Left lobe of liver (tissue), 2 donors: ENCODE measurements at regions not wholly inside any gene's neighbourhood (a gene's known extent, or its start where the extent isn't known, plus 50 kb on each side); places are given as distances from the start of the nearest gene placed in this dataset.
"Not testable (repeated sequence)": the region's sequence is repeated elsewhere in the genome, so short reads cannot be mapped to it uniquely, and the experiment has no call there.

Experiments
- ATAC-seq: fragments of 200-7000 bp; cut with Tn5 transposase; one replicate; pipeline ENCODE4 v1.9.1; 2020; ENCODE audit warnings: mild to moderate bottlenecking, moderate library complexity
- DNase-seq: peaks from one replicate; pipeline ENCODE4 v3.0.0-alpha.2; 2020; ENCODE audit warnings: low spot score
- donor health status: DM: no; HTN: no; CAD: no; lungs with moderate emphysema.
- donor health status: DM: no; HTN: yes; CAD: no.

DNA sequence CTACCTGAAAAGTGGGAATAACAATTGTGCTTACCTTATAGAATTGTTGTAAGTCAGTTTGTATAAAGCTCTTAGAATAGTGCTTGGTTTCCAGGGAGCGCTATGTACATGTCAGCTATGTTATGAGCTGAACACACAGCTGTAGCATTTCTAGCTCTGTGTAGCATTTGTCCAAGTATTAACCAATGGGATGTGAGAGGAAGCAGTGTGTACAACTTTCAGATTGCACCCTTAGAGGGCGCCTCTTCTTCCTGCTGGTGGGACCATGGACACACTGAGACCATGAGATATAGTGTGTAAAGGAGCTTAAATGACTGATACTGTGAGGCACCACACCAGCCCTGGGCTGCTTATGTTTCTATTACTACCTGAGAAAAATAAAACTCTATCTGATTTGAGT lies 380.2 kb downstream of the LNPK start:
- ATAC-seq (no peak), DNase-seq (no peak)

DNA sequence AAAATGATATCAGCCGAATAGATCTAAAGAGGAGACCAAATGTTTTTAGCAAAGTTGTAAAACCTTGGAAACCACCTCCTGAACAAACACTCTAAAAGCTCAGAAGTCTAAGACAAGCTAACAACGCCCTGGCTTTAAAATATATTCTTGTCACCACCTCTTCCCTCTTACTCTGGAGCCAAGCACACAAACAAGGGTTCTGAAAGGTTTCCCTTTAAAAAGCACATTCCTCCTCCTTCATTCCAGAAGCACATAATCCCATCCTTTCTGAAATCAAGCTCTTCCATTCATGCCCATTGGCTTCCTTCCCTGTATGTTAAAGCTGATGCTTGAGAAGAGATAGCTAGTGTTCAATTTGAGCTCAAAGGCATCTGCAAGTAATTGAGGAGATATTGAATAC lies 382.0 kb downstream of the LNPK start:
- ATAC-seq (no peak), DNase-seq (no peak)

DNA sequence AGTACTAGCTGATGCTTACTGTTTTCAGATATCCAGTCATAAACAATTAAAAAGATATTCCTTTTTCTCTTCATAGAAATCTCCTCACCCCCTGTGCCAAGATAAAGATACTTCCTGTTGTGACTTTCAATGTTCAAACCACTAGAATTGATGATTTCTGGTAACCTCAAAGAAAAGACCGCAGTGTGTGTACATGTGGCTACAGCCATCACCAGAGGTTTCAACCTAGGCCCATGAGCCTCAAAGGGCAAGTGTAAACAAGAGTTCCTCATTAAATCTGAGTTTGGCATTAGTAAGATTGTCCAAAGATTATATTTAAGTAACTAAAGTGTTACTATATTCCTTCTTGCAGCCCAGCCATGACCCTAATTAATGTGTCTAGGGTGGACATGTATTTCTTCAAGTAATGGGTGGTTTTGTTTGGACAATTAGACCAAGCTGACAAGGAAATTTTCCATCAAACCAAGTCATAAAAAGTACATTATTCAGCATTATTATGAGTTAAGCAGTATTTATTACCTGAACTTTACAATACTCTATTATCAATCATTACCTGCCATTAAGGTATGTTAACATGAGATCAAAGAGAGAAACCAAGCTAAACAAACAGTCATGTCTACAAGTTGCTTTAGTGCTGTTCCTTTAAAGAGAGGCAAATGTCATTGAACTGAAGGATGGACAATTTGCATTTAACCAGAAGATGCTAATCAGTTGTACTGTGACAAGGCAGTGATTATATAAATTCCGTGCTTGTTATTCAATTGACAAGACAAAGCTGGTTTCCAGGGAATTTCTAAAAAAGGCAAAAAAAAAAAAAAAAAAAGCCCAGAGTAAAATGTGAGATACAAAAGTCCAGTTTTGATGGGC lies 382.7 kb downstream of the LNPK start:
- DNase-seq (no peak), ATAC-seq (no peak)

DNA sequence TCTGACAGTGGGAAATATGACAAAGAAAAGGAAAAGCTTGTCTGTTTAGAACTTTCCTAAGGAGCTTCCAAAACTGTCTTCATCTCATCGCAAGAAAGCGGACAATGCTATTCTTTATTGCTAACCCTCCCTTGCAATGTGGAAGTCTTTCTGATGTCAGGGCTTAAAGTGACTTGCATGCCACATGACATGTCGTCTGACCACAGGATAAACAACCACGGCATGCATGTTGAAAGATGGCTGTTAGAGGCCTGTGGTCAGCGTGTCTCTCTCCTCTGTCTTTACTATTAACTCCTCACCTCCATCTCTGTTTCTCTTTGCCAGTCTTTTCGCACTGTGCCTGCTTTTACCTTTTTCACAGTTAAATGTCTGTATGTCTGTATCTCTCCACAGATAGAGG lies 389.8 kb downstream of the LNPK start:
- DNase-seq = no peak
- ATAC-seq = no peak

DNA sequence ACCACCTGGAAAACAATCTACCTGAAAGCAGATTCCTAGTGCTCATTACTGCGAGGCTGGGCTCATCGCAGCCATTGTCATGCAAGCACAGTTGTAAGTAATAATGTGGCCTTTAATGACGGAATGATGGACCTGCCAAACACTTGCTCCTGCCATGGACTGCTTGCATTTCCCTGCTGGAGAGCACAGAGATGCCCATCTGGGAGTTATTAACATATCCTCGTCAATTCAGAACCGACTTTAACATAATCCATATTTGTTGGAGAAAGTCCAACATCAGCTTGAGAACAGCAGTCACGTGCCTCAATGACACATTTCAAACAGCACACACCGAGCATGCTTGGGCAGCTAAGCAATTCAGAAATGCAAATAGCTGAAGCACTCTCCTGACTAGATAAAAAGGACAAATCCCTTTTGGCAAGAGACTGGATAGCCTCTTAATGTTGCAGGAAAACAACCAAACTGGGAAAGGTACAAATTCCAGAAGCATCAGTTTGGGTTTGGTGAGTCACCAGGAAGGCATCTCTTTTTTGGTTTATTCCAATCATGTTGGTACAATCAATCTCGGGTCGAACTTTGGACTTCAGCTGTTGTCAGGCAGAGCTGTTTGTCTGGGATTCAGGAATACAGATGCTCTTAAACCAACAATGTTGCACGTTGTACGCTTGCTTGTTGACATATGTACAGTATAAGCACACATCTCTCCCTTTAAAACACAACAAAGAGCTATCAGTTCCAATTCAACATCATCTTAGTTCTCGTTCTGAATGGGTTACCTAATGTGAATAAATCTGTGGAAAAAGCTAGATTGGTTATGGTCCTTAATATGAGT lies 395.8 kb downstream of the LNPK start:
- DNase-seq (no peak), ATAC-seq (peak; percentile 65)

DNA sequence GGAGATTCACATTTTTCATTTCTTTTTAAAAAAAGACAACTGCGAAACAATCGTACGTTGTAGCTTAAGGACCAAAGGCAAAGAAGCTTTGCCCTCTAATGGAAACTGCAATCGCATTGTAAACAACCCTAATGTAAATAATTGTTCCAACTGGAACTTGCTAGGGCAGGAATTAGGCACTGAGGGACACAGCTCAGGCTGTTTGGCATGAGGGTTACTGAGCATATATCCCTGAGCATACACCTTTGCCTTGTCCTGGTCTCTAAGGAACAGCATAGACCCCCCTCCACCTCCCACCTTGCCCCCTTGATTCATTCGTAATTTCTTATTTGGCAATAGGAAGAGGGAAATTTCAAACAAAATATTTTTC lies 396.4 kb downstream of the LNPK start:
- ATAC-seq = no peak

DNA sequence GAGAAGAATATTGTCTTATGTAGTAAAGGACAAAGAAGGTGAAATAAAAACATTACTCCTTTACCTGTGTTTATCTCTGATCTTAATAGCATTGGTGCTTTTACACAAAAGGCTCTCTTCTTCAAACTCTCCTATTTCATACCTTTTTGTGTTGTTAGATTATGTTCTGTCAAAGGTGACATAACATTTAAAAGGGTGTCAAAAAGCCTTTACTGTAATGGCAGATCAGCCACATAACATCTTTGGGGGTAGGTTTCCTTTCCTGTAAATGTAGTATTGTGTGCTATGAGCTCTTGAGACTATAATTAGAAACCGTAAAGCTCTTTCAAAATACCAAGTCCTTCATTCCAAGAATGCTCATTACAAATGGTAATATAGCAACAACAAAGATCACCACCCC lies 400.1 kb downstream of the LNPK start:
- DNase-seq (no peak), ATAC-seq (no peak)

More for the DNA sequence above, 396.4 kb downstream of the LNPK start:
- no peak for DNase-seq

DNA sequence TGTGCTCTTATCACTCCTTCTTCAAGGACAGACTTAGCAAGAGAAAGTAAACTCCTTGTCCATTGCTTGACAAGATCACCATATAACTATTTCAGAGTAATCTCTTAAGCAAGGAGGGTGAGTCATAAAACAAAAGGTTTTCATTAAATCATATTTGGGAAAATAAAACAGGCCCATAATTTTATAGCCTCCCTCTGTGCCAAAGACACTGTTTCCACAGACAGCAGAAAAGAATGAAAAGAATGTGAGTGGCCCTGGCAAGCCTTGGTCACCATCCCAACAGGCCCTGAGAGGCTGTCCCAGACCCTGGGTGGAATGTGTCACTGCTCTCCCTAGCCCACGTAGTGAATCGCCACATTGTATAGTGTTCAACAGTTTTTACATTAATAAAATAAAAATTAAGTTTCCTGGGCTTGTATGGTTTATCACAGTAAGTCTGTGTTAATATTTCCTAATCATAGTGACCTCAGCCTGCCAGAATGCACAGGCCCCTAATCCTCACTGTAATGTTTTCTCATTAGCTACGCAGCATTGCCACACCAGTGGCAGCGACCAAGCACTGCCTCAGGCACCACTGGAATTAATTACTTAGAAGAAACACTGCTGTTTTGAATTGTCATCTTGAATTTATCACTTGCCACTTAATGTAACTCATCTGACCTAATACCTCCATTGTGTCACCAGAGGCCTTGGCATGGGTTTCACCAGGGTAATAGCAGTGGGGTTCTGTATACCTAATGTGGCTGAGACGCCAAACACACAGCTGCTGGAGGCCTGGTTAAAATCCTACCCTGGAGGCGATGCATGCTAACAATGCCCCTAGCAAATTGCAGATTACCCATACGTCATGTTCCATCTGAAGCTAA lies 401.9 kb downstream of the LNPK start:
- DNase-seq (no peak), ATAC-seq (no peak)

DNA sequence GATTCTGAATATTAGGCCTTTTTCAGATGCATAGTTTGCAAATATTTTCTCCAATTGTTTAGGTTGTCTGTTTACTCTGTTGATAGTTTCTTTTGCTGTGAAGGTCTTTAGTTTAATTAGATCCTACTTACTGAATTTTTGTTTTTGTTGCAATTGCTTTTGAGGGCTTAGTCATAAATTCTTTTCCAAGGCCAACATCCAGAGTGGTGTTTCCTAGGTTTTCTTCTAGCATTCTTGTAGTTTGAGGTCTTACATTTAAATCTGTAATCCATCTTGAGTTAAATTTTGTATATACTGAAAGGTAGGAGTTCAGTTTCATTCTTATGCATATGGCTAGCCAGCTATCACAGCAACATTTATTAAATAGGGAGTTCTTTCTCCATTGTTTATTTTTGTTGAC lies 404.8 kb downstream of the LNPK start:
- ATAC-seq (no peak), DNase-seq (no peak)

DNA sequence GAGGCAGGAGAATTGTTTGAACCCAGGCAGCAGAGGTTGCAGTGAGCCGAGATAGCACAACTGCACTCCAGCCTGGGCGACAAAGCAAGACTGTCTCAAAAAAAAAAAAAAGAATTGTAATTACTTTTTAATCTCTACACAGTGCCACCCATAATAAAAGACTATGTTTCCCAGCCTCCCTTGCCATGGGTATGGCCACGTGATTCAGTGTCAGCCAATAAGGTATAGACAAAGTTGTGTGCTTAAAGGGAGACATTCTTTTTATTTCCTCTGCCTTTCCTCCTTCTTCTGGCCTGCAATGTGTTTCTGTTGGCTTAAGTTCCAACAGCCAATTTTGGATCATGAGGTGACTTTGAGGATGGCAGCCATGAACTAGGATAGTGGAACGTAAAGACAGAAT lies 406.9 kb downstream of the LNPK start:
- no peak for DNase-seq
- no peak for ATAC-seq

DNA sequence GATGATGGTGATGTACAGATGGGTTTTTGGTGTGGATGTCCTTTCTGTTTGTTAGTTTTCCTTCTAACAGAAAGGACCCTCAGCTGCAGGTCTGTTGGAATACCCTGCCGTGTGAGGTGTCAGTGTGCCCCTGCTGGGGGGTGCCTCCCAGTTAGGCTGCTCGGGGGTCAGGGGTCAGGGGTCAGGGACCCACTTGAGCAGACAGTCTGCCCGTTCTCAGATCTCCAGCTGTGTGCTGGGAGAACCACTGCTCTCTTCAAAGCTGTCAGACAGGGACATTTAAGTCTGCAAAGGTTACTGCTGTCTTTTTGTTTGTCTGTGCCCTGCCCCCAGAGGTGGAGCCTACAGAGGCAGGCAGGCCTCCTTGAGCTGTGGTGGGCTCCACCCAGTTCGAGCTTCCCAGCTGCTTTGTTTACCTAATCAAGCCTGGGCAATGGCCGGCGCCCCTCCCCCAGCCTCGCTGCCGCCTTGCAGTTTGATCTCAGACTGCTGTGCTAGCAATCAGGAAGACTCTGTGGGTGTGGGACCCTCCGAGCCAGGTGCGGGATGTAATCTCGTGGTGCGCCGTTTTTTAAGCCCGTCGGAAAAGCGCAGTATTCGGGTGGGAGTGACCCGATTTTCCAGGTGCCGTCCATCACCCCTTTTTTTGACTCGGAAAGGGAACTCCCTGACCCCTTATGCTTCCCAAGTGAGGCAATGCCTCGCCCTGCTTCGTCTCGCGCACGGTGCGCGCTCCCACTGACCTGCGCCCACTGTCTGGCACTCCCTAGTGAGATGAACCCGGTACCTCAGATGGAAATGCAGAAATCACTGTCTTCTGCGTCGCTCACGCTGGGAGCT lies 408.2 kb downstream of the LNPK start:
- not testable (repeated sequence) for DNase-seq, ATAC-seq

DNA sequence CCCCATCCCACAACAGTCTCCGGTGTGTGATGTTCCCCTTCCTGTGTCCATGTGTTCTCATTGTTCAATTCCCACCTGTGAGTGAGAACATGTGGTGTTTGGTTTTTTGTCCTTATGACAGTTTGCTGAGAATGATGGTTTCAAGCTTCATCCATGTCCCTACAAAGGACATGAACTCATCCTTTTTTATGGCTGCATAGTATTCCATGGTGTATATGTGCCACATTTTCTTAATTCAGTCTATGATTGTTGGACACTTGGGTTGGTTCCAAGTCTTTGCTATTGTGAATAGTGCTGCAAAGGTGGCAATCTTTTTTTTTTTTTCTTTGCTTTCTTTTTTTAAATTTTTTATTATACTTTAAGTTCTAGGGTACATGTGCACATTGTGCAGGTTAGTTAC lies 406.7 kb upstream of the ATP5MC3 start:
- not testable (repeated sequence) for ATAC-seq, DNase-seq

DNA sequence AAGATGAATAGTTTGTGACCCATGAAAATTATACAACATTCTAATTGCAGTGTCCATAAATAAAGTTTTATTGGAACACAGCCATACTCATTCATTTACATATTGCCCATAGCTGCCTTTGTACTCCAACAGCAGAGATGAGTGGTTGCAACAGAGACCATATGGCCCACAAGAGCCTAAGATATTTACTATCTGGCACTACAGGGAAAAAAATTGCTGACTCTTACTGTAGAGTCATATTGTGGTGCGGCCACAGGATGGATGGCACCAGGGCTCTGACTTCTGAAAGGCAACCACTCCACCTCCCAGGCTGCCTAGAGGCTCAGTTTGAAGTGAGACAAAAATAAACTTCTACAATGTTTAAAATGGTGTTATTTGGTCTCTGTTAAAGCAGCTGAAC lies 404.0 kb upstream of the ATP5MC3 start:
- ATAC-seq = no peak
- DNase-seq = no peak

DNA sequence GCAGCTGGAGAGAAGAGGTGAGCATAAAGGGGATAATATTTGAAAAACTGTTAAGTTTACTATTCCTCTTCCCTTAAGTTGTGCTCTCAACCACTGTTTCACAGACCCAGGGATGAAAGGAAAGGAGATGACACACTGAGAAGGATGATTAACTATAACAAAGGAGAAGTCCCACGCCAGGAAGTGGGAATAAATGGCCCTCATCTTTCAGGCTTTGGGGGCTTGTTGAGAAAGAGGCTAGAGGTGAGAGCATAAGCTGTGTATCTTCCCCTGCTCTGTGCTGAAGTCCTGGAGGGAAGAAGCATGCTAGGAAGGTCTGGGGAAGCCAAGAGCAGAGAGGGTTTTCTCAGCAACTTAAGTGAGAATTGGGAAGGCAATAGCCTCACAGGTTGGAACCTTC lies 399.1 kb upstream of the ATP5MC3 start:
- ATAC-seq (no peak), DNase-seq (no peak)

DNA sequence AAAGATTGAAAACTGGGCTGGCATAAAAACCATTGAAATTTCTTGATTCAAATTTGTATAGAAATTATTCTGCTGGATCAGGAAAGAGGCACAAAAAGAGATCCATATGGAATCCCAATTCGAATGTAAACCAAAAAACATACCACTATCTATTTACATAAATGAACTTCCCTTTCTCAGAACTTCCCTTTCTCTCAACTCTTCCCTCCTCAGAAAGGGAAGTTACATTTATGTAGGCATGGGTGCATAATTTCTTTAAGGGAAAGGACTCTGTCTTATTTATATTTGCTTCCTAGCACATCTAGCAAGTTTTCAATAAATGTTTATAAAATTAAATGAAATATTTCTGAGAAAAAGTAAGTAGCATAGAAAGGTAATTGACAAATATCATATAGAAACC lies 398.1 kb upstream of the ATP5MC3 start:
- ATAC-seq (no peak), DNase-seq (no peak)

DNA sequence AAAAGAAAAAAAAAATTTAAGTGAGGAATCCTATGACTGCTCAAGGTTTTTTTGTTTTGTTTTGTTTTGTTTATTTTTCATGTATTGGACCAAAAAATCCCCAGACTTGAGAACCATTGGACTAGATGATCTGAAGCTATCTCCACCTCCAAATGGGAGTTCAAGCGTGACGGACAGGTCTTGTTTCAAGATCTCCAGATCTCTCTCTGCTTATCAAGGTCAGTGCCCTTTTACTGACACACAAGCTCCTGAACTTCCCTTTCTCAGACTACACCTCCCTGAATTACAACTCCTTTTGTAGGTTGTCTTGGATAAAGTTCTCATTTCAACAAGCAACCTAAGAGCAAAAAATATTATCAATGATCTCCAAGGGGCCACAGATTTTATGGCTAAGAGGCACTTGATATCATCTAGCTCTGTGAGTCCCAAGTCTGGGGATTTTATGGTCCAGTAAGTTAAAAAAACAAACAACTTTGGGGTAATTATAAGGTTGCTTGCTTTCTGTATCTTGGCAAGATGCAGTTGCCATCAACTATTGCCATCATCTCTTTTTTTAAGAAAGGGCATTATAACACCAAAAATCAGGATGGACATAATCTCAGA lies 396.0 kb upstream of the ATP5MC3 start:
- no peak for DNase-seq
- ATAC-seq = peak; percentile 25

DNA sequence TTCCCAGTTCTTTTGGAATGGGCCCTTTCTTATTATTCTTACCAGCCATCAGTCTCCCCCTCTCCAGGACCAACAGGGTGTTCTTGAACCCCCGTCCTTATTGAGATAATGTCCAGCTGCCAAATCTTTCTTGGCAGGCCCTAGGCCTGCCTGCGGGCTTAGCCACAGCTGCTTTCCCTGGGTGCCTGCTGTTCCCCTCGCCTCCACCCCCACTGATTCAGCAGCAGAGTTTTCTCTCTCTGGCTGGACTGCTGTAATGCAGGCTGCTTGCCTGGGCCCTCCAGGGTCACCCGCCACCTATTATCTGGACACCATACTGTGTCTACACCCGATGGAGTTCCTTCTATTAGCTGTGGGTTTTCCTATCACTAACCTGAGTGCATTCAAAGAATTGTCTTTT lies 395.4 kb upstream of the ATP5MC3 start:
- DNase-seq = no peak
- no peak for ATAC-seq

DNA sequence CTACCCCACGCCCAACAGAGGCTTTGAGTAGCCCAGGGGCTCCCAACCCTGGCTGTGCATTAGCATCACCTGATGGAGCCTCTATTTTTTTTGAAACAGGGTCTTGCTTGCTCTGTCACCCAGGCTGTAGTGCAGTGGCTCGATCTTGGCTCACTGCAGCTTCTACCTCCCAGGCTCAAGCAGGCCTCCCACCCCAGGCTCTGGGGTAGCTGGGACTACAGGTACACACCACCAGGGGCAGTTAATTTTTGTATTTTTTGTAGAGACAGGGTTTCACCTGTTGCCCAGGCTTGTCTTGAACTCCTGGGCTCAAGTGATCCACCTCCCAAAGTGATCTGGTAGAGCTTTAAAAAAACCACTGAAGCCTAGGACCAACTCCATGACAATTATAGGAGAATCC lies 394.8 kb upstream of the ATP5MC3 start:
- ATAC-seq = no peak
- DNase-seq = no peak

DNA sequence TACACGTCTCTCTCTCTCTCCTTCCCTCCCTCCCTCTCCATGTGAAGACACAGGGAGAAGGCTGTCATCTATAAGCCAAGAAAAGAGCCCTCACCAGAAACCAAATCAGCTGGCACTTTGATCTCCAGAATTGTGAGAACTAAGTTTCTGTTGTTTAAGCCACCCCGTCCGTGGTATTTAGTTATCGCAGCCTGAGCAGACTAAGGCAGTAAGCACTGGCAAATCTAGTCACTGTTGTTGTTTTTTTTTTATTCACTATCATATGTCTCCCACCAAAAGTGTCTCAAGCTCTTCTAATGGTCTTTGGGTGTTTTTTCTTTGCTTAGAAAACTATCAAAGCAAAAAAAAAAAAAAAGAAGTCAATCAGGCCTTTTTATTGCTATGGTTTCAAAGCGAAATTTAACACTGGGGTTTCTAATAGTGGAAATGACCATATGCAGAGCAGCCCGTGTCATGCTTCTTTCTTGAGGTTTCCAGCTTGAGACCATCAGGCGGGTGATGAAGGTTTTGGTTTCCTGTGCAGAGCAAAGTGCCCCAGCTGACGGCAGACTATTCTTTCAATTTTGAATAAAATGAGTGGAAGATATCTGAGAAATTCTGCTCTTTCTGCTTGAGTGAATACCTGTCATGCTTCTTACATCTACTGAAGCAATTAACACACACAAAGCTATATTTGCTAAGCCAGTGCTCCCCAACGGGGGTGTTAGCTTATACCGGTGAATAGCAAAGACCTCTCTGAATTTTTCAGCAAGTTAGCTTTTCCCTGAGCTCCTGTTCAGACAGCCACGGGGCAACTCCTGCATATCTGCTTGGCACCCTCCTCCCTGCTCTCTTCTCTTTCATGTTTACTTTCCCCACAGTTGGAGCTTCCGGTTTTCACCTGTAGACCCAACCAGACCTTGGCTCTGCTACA lies 394.1 kb upstream of the ATP5MC3 start:
- no peak for DNase-seq
- no peak for ATAC-seq
